ENCODE measurements at regions not wholly inside any gene's neighbourhood (a gene's known extent, or its start where the extent isn't known, plus 50 kb on each side); places are given as distances from the start of the nearest gene placed in this dataset.

DNA sequence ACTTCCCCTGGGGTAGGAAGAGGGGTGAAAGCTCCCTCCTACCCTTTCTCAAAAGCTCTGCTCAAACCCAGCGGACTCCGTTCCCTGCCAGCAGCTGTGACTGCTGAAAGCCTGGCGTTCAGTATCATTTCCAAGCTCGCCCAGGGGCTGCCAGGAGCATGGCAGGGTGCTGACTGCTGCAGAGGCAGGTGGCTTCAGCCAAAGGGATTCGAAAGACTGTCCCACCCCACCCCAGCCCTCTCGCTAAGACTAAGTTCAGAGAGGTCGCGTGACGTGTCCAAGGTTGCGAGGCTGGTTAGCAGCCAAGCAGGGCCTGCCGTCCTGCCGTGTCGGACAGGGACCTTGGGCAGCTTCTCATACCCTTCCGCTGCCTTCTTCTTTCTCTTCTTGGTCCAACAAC lies 72.3 kb upstream of the RAB12 start:
- no peak for DNase-seq (ENCODE audit: low read depth)

GRCh38 chr18:8537400-8537799 lies 71.8 kb upstream of the RAB12 start:
- no peak for DNase-seq (ENCODE audit: low read depth)

DNA sequence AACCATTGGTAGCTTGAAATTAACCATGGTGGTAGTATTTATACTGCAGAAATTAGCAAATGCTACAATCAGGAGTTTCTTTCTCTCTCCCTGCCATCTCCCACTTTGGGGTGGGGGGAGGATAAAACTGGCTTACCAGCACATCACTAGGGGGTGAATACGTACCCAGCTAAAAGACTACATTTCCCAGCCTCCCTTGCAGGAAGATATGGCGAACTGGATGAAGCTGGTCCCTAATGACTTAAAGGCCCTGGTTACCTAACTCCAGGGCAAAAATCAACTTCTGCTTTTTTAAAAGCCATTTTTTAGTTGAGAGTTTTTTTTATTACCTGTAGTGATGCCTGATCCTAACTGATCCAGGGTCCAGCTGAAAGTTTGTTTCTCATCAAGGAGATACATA lies 70.3 kb upstream of the RAB12 start:
- DNase-seq (ENCODE audit: low read depth) = no peak

GRCh38 chr18:8546677-8547076 lies 62.6 kb upstream of the RAB12 start:
- no peak for DNase-seq (ENCODE audit: low read depth)

DNA sequence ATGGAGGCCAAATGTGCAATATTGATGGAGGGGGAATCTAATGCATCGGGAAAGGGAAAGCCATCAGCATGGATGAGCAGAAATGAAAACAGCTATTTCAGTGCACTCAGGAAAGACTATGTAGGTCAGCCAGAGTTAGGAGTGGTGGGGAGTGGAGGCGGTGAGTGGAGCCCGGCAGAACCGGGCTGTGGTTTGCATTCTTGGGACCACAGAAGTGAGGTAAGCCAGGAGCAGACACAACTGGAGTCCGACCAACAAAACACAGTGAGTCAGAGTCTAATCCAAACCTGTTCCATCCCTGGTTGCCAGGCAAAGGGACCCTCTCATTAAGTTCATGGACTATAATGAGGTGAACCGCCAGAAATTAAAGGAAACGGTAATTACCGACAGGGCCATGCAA lies 61.1 kb upstream of the RAB12 start:
- peak; percentile 3 for DNase-seq (ENCODE audit: low read depth)

GRCh38 chr18:8549254-8549757 lies 59.9 kb upstream of the RAB12 start:
- no peak for DNase-seq (ENCODE audit: low read depth)

DNA sequence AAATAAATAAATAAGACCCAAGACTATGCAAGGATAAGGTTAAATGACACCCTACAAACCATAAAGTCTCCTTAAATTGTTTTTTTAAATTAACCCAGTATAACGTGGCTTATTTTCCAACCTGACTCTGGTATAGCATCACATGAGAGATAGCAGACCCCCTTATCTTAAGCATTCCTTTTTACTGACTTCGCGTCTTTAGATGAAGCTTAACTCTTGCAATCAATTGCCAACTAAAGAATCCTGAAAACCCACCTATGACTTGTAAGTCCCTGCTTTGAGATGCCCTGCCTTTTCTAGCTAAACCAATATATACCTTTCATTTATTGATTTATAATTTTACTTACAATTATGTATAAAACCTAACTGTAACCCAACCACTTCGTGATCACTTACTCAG lies 57.1 kb upstream of the RAB12 start:
- DNase-seq (ENCODE audit: low read depth) = no peak

DNA sequence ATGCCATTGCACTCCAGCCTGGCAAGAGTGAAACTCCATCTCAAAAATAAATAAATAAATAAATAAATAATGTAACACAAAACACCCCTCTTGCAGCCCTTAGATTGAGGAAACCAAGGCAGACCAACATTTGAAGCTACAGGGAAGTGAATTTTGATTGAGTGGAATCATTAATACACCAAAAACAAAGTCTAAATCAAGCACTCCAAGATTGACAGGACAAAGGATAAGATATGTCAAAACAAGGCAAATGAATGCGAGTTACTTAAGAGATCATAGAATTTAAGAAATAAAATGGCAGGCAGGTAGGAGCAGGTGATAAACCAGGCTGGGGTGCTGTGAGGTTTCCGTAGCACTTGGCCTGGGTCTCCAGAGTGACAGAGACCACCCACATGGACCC lies 54.9 kb upstream of the RAB12 start:
- DNase-seq (ENCODE audit: low read depth) = no peak

- no peak for DNase-seq (ENCODE audit: low read depth)
These were observed 52.8 kb upstream of the RAB12 start for GRCh38 chr18:8556424-8556823.
